ENCODE measurements at regions not wholly inside any gene's neighbourhood (a gene's known extent, or its start where the extent isn't known, plus 50 kb on each side); places are given as distances from the start of the nearest gene placed in this dataset.

DNA sequence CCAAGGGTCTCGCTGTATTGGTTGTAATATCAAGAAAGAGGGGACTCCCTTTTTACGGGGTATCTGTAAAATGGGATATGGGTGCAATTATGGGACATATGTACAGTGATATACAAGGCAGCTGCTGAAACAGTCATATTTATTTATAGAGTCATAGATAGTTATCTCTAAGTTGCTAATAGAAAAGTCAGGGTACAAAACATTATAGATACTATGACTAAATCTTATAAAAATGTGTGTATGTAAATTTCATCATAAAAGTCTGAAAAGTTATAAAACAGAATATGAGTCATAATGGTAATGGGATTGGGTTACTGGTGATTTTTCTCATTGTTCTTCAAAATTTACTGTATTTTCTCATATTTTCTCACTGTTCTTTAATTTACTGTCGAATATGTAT lies 344.9 kb upstream of the SLCO3A1 start:
- TF ChIP-seq, protein P1, sequence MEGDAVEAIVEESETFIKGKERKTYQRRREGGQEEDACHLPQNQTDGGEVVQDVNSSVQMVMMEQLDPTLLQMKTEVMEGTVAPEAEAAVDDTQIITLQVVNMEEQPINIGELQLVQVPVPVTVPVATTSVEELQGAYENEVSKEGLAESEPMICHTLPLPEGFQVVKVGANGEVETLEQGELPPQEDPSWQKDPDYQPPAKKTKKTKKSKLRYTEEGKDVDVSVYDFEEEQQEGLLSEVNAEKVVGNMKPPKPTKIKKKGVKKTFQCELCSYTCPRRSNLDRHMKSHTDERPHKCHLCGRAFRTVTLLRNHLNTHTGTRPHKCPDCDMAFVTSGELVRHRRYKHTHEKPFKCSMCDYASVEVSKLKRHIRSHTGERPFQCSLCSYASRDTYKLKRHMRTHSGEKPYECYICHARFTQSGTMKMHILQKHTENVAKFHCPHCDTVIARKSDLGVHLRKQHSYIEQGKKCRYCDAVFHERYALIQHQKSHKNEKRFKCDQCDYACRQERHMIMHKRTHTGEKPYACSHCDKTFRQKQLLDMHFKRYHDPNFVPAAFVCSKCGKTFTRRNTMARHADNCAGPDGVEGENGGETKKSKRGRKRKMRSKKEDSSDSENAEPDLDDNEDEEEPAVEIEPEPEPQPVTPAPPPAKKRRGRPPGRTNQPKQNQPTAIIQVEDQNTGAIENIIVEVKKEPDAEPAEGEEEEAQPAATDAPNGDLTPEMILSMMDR (conservative IDR thresholded peaks at IDR 0.05; ENCODE audit: low read depth in 2 of 2), result no peak
- TF ChIP-seq EZH2 (IDR thresholded peaks at IDR 0.05; ENCODE audit: low read depth, unreplicated experiment), result no peak
- TF ChIP-seq CREB1 (CRISPR knock-in tag; IDR thresholded peaks at IDR 0.05; ENCODE audit: low read depth), result no peak
- TF ChIP-seq, protein P2, sequence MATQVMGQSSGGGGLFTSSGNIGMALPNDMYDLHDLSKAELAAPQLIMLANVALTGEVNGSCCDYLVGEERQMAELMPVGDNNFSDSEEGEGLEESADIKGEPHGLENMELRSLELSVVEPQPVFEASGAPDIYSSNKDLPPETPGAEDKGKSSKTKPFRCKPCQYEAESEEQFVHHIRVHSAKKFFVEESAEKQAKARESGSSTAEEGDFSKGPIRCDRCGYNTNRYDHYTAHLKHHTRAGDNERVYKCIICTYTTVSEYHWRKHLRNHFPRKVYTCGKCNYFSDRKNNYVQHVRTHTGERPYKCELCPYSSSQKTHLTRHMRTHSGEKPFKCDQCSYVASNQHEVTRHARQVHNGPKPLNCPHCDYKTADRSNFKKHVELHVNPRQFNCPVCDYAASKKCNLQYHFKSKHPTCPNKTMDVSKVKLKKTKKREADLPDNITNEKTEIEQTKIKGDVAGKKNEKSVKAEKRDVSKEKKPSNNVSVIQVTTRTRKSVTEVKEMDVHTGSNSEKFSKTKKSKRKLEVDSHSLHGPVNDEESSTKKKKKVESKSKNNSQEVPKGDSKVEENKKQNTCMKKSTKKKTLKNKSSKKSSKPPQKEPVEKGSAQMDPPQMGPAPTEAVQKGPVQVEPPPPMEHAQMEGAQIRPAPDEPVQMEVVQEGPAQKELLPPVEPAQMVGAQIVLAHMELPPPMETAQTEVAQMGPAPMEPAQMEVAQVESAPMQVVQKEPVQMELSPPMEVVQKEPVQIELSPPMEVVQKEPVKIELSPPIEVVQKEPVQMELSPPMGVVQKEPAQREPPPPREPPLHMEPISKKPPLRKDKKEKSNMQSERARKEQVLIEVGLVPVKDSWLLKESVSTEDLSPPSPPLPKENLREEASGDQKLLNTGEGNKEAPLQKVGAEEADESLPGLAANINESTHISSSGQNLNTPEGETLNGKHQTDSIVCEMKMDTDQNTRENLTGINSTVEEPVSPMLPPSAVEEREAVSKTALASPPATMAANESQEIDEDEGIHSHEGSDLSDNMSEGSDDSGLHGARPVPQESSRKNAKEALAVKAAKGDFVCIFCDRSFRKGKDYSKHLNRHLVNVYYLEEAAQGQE (IDR thresholded peaks at IDR 0.05; ENCODE audit: unreplicated experiment), result no peak
- TF ChIP-seq, protein P3, sequence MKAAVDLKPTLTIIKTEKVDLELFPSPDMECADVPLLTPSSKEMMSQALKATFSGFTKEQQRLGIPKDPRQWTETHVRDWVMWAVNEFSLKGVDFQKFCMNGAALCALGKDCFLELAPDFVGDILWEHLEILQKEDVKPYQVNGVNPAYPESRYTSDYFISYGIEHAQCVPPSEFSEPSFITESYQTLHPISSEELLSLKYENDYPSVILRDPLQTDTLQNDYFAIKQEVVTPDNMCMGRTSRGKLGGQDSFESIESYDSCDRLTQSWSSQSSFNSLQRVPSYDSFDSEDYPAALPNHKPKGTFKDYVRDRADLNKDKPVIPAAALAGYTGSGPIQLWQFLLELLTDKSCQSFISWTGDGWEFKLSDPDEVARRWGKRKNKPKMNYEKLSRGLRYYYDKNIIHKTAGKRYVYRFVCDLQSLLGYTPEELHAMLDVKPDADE (IDR thresholded peaks at IDR 0.05), result no peak
- no peak for TF ChIP-seq ZNF114 (CRISPR knock-in tag; IDR thresholded peaks at IDR 0.05)
- no peak for TF ChIP-seq EZH2phosphoT487 (IDR thresholded peaks at IDR 0.05; ENCODE audit: unreplicated experiment)
- TF ChIP-seq POLR2AphosphoS5 (IDR thresholded peaks at IDR 0.05; ENCODE audit: low read depth), result no peak
- no peak for TF ChIP-seq NANOG (IDR thresholded peaks at IDR 0.05; ENCODE audit: borderline replicate concordance)
- TF ChIP-seq STAT1 (IDR thresholded peaks at IDR 0.05; ENCODE audit: unreplicated experiment), result no peak
- TF ChIP-seq, protein P4, sequence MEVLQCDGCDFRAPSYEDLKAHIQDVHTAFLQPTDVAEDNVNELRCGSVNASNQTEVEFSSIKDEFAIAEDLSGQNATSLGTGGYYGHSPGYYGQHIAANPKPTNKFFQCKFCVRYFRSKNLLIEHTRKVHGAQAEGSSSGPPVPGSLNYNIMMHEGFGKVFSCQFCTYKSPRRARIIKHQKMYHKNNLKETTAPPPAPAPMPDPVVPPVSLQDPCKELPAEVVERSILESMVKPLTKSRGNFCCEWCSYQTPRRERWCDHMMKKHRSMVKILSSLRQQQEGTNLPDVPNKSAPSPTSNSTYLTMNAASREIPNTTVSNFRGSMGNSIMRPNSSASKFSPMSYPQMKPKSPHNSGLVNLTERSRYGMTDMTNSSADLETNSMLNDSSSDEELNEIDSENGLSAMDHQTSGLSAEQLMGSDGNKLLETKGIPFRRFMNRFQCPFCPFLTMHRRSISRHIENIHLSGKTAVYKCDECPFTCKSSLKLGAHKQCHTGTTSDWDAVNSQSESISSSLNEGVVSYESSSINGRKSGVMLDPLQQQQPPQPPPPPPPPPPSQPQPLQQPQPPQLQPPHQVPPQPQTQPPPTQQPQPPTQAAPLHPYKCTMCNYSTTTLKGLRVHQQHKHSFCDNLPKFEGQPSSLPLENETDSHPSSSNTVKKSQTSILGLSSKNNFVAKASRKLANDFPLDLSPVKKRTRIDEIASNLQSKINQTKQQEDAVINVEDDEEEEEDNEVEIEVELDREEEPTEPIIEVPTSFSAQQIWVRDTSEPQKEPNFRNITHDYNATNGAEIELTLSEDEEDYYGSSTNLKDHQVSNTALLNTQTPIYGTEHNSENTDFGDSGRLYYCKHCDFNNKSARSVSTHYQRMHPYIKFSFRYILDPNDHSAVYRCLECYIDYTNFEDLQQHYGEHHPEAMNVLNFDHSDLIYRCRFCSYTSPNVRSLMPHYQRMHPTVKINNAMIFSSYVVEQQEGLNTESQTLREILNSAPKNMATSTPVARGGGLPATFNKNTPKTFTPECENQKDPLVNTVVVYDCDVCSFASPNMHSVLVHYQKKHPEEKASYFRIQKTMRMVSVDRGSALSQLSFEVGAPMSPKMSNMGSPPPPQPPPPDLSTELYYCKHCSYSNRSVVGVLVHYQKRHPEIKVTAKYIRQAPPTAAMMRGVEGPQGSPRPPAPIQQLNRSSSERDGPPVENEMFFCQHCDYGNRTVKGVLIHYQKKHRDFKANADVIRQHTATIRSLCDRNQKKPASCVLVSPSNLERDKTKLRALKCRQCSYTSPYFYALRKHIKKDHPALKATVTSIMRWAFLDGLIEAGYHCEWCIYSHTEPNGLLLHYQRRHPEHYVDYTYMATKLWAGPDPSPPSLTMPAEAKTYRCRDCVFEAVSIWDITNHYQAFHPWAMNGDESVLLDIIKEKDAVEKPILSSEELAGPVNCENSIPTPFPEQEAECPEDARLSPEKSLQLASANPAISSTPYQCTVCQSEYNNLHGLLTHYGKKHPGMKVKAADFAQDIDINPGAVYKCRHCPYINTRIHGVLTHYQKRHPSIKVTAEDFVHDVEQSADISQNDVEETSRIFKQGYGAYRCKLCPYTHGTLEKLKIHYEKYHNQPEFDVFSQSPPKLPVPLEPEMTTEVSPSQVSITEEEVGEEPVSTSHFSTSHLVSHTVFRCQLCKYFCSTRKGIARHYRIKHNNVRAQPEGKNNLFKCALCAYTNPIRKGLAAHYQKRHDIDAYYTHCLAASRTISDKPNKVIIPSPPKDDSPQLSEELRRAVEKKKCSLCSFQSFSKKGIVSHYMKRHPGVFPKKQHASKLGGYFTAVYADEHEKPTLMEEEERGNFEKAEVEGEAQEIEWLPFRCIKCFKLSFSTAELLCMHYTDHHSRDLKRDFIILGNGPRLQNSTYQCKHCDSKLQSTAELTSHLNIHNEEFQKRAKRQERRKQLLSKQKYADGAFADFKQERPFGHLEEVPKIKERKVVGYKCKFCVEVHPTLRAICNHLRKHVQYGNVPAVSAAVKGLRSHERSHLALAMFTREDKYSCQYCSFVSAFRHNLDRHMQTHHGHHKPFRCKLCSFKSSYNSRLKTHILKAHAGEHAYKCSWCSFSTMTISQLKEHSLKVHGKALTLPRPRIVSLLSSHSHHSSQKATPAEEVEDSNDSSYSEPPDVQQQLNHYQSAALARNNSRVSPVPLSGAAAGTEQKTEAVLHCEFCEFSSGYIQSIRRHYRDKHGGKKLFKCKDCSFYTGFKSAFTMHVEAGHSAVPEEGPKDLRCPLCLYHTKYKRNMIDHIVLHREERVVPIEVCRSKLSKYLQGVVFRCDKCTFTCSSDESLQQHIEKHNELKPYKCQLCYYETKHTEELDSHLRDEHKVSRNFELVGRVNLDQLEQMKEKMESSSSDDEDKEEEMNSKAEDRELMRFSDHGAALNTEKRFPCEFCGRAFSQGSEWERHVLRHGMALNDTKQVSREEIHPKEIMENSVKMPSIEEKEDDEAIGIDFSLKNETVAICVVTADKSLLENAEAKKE (CRISPR knock-in tag; IDR thresholded peaks at IDR 0.05), result no peak
- no peak for TF ChIP-seq JUNB (IDR thresholded peaks at IDR 0.05; ENCODE audit: unreplicated experiment)
